ENCODE measurements at regions not wholly inside any gene's neighbourhood (a gene's known extent, or its start where the extent isn't known, plus 50 kb on each side); places are given as distances from the start of the nearest gene placed in this dataset.

DNA sequence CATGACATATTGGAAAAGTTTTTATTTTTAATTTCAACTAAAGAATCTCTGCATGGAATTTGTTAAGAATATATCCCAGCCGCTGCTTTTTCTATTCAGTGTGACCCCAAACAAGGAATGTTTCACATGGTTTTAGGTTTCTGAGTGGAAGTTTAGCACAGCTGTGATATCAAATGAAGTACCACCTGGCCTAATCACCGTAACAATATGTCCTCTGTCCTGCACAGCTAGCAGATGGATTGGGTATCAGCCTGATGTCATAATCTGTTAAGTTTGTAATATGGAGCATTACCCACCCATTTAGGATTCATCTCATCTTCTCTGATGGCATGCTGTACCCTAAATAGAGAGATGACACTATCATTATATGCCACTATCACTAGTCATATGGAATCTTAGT is 963.7 kb upstream of the ADGRL2 start:
- no peak for DNase-seq

DNA sequence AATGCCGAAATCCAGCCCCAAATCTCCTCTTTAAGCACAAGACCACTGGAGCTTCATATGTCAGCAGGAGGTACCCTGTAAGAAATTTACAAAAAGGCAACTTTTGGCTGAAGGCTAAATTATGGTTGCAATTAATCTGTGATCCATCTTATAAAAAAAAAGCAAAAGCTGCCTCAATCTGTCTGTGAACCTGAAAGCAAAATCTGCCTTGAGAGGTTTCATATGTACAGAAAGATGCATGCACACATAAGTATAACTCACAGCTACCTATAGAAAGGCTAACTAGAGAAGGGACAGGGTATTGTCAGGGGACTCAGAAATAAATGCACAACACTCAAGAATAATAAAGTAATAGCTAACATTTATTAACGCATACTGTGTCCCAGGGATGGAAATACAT is 964.2 kb upstream of the ADGRL2 start:
- no peak for DNase-seq

DNA sequence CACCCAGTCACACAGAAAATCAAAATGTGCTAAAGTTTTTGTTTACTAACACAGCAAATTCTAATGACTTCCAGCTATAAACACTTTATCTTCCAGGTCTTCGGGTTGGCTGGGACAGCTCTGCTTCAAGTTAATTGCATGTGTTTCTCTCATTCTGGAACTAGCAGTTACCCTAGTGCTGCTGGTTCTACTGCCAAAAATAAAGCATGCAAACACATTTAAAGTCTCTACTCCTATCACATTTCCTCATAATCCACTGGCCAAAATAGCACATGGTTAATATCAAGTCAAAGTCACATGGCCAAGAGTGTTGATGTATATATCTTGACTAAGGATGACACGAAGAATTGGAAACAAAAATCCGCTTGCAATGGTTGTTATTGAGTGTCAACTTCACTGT is 973.1 kb upstream of the ADGRL2 start:
- no peak for DNase-seq

DNA sequence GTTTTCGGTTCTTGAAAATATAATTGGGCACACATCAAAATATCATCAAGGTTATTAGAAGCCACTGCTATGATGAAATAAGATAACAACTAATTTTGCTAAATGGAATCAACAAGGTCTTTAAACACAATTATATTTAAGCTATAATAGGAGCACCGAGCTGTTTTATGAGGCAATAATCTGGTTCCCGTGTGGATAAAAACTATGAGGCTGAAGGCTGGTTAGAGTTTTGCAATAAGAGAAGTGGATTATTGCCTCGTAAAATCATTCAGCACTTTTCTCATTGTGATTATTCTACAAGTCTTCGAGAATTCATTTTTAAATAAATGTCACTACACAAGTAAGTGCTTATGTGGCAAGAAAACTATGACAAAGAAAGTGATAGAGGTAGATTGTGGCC is 975.7 kb upstream of the ADGRL2 start:
- no peak for DNase-seq

GRCh38 chr1:80818211-80818610 is 982.5 kb upstream of the ADGRL2 start:
- no peak for DNase-seq

DNA sequence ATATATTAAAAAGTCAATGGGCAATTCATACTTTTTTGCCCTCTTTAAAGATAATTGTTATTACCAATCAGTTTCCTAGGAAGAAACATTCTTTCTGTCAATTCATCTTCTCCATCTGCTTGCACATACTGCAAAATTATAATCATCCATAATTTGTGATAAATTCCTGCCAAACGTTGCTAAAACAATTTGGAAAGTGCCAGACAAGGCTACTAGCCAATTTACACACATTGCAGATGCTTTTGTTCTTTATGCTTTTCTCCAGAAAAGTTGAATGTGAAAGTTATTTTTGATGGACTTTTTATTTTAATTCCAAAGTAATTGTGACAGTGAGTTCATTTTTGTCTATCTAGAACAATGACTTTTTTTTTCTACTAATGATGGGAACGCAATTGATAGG is 992.8 kb upstream of the ADGRL2 start:
- no peak for DNase-seq

DNA sequence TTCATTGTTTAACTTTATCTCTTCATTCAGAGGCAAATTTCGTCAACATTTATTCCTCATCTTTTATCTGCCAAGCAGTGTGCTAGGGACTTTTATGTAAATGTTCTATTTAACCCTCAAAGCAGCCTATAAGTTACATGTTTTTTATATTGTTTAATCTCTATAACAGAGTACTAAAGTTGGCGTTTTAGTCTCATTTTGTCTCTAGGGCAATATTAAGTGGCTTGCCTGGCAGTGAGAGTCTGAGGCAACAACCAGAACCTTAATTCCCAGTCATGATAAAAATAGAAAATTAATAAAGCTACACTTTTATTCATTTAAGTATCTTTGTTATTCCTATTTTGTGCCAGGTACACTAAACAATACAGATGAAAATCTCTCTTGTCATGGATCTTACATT is 994.3 kb upstream of the ADGRL2 start:
- DNase-seq: no peak

DNA sequence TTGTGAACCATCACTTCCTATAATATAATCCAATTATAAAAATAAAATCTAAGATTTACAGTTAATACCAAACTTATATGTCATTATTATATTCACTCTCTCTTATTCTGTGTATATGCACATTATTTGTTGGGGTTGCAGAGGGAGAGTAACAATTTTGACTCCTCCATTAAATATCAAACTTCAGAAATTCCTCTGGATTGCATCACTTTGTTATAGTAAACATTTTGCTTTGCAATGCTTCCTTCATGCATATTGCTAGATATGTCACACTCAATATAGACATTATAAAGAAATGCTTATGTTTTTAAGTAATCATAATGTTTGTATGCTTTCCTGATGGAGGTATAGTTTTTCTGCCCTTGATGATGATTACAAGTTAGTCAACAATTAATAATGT is 999.0 kb upstream of the ADGRL2 start:
- DNase-seq: no peak

GRCh38 chr1:80799457-80799856 is 1001.3 kb upstream of the ADGRL2 start:
- DNase-seq: no peak

DNA sequence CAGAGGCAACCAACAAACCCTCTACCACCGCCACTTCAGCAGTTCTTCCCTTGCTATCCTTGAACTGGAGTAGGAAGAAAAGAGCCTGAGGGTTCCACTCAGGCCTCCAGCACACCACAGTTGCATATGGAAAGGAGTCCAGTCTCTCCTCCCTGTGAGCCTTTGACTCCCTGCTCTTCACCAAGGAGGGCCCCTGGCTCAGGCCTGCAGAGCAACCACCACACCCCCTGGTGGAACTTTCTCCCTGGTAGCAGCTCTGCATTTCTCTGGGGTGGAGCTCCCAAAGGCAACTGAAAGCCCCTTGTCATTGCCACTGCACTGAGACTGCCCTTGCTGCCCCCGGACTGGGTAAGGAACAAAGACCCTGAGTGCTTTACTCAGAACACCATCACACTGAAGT is 1021.5 kb upstream of the ADGRL2 start:
- DNase-seq: no peak

GRCh38 chr1:80778094-80778840 is 1022.5 kb upstream of the ADGRL2 start:
- DNase-seq: no peak

GRCh38 chr1:80776266-80776665 is 1024.5 kb upstream of the ADGRL2 start:
- DNase-seq: no peak

- no peak for DNase-seq
These were observed 1031.5 kb upstream of the ADGRL2 start for GRCh38 chr1:80769208-80769750.

DNA sequence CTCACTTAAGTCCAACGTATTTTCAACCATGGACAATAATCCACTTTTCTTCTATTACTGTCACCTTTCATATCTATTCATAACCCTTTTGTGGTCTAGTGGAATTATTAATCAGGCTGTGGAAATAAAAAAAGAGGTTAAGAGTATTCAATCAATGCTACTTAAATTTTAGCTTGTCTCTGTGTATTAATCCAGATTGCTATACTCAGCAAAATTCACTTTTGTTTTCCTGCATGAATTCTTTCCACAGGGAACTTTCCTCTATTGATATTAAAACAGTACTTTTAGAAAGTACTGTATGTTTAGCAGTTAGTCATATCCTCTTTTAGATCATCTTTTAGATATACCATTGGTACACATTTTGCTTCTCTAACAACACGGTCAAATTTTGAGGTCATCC is 1033.0 kb upstream of the ADGRL2 start:
- no peak for DNase-seq

GRCh38 chr1:80759354-80759753 is 1041.4 kb upstream of the ADGRL2 start:
- no peak for DNase-seq

- no peak for DNase-seq
These were observed 1044.8 kb upstream of the ADGRL2 start for GRCh38 chr1:80755944-80756343.

GRCh38 chr1:80751204-80751603 is 1049.5 kb upstream of the ADGRL2 start:
- no peak for DNase-seq

DNA sequence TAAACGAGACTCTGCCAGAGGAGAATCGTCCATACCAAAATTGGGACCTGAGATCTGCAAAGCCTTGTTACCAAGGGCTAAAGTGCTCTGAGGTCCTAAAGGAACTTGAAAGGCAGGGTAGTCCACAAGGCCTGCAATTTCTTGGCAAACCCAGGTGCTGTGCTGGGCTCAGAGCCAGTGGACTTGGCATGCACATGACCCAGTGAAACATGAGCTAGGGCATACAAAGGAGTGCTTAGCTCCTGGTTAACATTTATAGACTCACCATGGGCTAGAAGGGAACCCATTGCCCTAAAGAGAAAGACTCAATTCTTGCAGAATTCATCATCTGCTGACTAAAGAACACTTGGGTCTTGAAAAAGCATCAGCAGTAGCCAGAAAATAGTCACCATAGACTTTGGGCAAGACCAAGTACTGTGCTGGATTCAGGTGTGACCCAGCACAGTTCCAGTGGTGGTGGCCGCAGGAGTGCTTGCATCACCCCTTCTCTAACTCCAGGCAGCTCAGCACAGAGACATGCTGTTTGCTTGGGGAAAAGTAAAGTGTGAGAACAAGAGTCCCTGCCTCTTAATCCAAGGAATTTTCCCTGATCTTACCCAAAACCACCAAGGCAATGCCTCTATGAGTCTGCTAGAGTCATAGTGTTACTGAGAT is 1069.4 kb upstream of the ADGRL2 start:
- no peak for DNase-seq

DNA sequence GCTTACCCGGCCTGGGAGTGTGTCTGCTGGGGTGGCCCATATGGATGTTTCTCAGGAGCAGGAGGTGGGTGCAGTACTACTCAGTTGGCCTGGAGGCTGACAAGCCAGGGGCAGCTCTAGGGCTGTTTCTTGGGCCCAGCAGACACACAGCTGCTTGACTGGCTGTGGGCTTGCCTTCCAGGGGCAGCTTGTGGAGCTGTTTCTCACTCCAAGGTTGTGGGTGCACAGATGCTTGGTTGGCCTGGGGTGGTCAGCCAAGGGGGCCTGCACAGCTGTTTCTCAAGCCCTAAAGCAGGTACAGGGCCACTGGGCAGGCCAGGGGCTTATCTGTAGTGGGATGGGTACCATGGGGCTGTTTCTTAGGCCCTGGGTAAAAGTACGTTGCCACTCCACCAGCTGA is 1078.1 kb upstream of the ADGRL2 start:
- no peak for DNase-seq

GRCh38 chr1:80706526-80706925 is 1094.2 kb upstream of the ADGRL2 start:
- DNase-seq: no peak

- DNase-seq: no peak
These were observed 1122.3 kb upstream of the ADGRL2 start for GRCh38 chr1:80678438-80678837.

DNA sequence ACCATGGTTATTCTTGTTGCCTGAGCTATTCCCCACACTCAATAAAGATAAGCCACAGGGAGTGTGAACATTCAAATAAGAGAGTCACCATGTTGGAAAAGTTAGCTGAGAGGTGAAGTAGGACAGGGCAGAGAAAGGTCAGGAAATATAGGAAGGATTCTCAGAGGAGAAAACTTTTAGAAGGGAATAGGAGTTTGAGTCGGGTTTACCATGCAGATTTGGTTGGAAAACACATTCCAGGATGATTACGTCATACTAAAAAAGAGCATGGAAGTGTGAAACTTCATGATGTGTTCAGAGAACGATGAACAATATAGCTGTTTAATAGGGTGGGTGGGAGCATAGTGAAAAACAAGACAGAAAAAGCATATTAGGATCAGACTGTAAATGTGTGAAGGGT is 1125.3 kb upstream of the ADGRL2 start:
- DNase-seq: no peak

DNA sequence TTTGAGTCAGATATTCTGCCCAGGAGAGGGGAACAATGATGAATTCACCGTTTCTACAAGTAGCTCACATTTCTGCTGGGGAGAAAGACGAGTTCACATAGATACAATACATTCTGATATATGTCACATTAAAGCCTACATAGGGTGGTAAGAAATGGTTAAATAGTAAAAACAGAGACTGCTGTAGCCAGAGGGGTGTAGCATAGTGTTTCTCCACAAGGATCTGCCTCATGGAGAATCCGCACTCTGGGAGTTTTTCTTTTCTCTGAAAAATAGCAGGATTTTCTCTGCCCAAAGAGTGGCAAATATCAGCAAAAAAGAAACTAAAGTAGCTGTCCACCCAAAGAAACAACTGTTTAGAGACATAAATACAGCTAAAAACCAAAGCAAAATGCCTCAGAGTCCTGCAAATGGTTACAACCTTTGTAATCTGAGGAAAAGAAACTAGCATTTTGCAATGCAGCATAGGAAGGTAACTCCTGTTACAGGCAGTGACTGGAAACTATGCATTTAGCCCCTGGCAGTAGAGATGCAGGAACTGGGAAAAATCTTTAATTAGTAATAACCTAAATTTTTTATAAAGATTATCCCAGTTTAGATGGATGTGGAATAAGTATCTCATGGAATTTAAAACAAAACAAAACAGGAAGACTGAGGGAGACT is 1126.7 kb upstream of the ADGRL2 start:
- DNase-seq: no peak

DNA sequence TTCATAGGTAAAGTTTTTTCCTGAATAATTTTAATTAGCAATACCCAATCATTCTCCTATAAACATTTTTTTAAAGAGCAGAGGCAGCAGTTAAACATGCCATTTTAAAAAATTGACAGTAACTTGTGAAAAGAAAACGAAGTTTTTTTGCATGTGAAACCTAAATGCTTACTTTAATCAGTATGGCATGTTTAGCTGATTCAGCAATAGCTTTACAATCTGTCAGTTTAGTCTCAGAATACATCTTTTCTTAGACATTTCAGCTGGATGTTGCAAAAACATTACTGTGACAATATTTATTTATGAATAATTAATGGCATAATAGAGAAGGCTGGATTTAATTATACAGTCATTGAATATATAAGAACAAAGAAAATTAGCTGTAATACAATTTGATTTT is 1132.4 kb upstream of the ADGRL2 start:
- DNase-seq: no peak

Data from NCI-H510A (cell line).